ENCODE measurements at regions not wholly inside any gene's neighbourhood (a gene's known extent, or its start where the extent isn't known, plus 50 kb on each side); places are given as distances from the start of the nearest gene placed in this dataset.

GRCh38 chr2:193929131-193929530 is 1727.9 kb upstream of the SLC39A10 start (continued):
- TF ChIP-seq ZNF687 (IDR thresholded peaks at IDR 0.05): no peak
- no peak for TF ChIP-seq CHD2 (IDR thresholded peaks at IDR 0.05; ENCODE audit: borderline replicate concordance, low read depth, low read length)
- TF ChIP-seq EED (IDR thresholded peaks at IDR 0.05; ENCODE audit: low read depth): no peak
- no peak for TF ChIP-seq ZZZ3 (IDR thresholded peaks at IDR 0.05; ENCODE audit: control insufficient read depth, insufficient read length, low read depth)
- no peak for TF ChIP-seq NFXL1 (IDR thresholded peaks at IDR 0.05; ENCODE audit: borderline replicate concordance)
- no peak for TF ChIP-seq PML (IDR thresholded peaks at IDR 0.05; ENCODE audit: low read length)
- TF ChIP-seq BACH1 (IDR thresholded peaks at IDR 0.05; ENCODE audit: borderline replicate concordance): no peak

- in situ Hi-C loops (cut with MboI): no loop called here
- no peak overlapping the region for H3K27ac ChIP-seq (ENCODE audit: control insufficient read depth, insufficient read depth)
- ChIA-PET RAD21 (ENCODE audit: unreplicated experiment) (no interaction called here), CTCF (no interaction called here), SMC1A (ENCODE audit: uncharacterized antibody, unreplicated experiment) (interaction anchor here (0.7 kb wide), 1 partner anchor 36 kb away, joined by 3 read pairs; no protein-coding TSS in a partner anchor), POLR2A (no interaction called here)
- no peaks in the 10 kb centered on the region for H3K27me3 ChIP-seq (replicated peaks in 1 of 2; ENCODE audit: control insufficient read depth in 2 of 2, insufficient read depth in 2 of 2, low read length in 1 of 2)
- WGBS (ENCODE audit: insufficient coverage, insufficient replicate concordance, low lambda C conversion rate, missing lambda C conversion rate): 0% methylated on average over 1 of the region's 1 CpG
- BruUV-seq (replicated peaks): no TSS peak
- no peak overlapping the region for H3K4me2 ChIP-seq (ENCODE audit: control insufficient read depth, insufficient read depth)
- FAIRE-seq (no peak), DNase-seq (ENCODE audit: low read depth, low spot score) (no peak), ATAC-seq (no peak; the same call in 2 of the 3 replicates)
- no peak overlapping the region for H3K9ac ChIP-seq (ENCODE audit: control insufficient read depth, insufficient read depth, low read length)
- no peaks in the 10 kb centered on the region for H4K20me1 ChIP-seq (ENCODE audit: control insufficient read depth, insufficient read depth)
- no peaks in the 10 kb centered on the region for H3K79me2 ChIP-seq (ENCODE audit: control insufficient read depth, insufficient read depth, low read length)
- H3K36me3 ChIP-seq (ENCODE audit: control insufficient read depth in 2 of 2, insufficient read depth in 2 of 2, low read length in 1 of 2): no peaks in the 10 kb centered on the region
- intact Hi-C loops (cut with micrococcal nuclease; ENCODE audit: unreplicated experiment): no loop called here
- no peaks in the 10 kb centered on the region for H3K9me3 ChIP-seq (replicated peaks; ENCODE audit: control insufficient read depth, insufficient read depth, low read length)
- H3K4me3 ChIP-seq: no peak overlapping the region
- H2AFZ ChIP-seq (ENCODE audit: control insufficient read depth, low read depth, low read length): no peak overlapping the region
- H3K4me1 ChIP-seq (ENCODE audit: control insufficient read depth, insufficient read depth, low read length): no peaks in the 10 kb centered on the region
- TF ChIP-seq SP1 (IDR thresholded peaks at IDR 0.05; ENCODE audit: low read depth, low read length): no peak
- TF ChIP-seq ESRRA (IDR thresholded peaks at IDR 0.05; ENCODE audit: low read length): no peak
- no peak for TF ChIP-seq KDM1A (IDR thresholded peaks at IDR 0.05; ENCODE audit: borderline replicate concordance)
- no peak for TF ChIP-seq KAT2A (conservative IDR thresholded peaks at IDR 0.05; ENCODE audit: control insufficient read depth, low read depth, low read length)
- TF ChIP-seq ZNF622 (IDR thresholded peaks at IDR 0.05): no peak
- TF ChIP-seq PBX3 (IDR thresholded peaks at IDR 0.05; ENCODE audit: insufficient replicate concordance, low read depth, low read length): no peak
- TF ChIP-seq MYC (IDR thresholded peaks at IDR 0.05; ENCODE audit: insufficient read depth, insufficient read length, insufficient replicate concordance, low read length, severe bottlenecking): no peak
- TF ChIP-seq TAF1 (IDR thresholded peaks at IDR 0.05; ENCODE audit: borderline replicate concordance, low read depth, low read length): no peak
- TF ChIP-seq FOXK2 (IDR thresholded peaks at IDR 0.05): no peak
- no peak for TF ChIP-seq SIN3A (IDR thresholded peaks at IDR 0.05; ENCODE audit: low read depth, low read length)
- no peak for TF ChIP-seq ZBTB4 (CRISPR knock-in tag; IDR thresholded peaks at IDR 0.05)
These were observed 1712.8 kb upstream of the TMEFF2 start for GRCh38 chr2:193907561-193907960.

All from GM12878 (cell line).